Tibial artery (tissue), 4 donors: ENCODE measurements at regions not wholly inside any gene's neighbourhood (a gene's known extent, or its start where the extent isn't known, plus 50 kb on each side); places are given as distances from the start of the nearest gene placed in this dataset.

Experiments
- DNase-seq, 2 donors: peaks; one replicate each; pipeline ENCODE4 v3.0.0-alpha.2; 2019
- H3K27ac ChIP-seq, 2 donors: fragments of 200-600 bp; sonication (generic) in 1 of 2; 1 replicate in 1 of 2; 2 replicates in 1 of 2; pipeline ENCODE4 v1.5.1; 2018 to 2019; ENCODE audit warnings: mild to moderate bottlenecking in 1 of 2
- H3K27me3 ChIP-seq, 2 donors: fragments of 200-600 bp; sonication (generic) in 1 of 2; one replicate each; pipeline versions ENCODE4 v1.5.1 to v1.6.0; 2016 to 2019
- H3K36me3 ChIP-seq, 3 donors: fragments of 200-600 bp; sonication (generic) in 2 of 3; one replicate each; pipeline ENCODE4 v1.5.1; 2016 to 2019; ENCODE audit warnings: mild to moderate bottlenecking in 2 of 3
- H3K4me1 ChIP-seq, 4 donors: fragments of 200-600 bp; sonication (generic) in 2 of 4; 1 replicate in 3 of 4; 2 replicates in 1 of 4; pipeline ENCODE4 v1.5.1; 2016 to 2019
- H3K4me3 ChIP-seq, 2 donors: fragments of 200-600 bp; sonication (generic) in 1 of 2; 1 replicate in 1 of 2; 2 replicates in 1 of 2; pipeline ENCODE4 v1.5.1; 2018 to 2019; ENCODE audit warnings: mild to moderate bottlenecking in 2 of 2
- H3K9me3 ChIP-seq, 3 donors: fragments of 200-600 bp; sonication (generic) in 1 of 3; one replicate each; pipeline ENCODE4 v1.5.1; 2016 to 2019
- CTCF ChIP-seq, 2 experiments: fragments of 200-600 bp in 1 of 2; fragments of 450-650 bp in 1 of 2; IDR thresholded peaks; one replicate each; pipeline ENCODE4 v1.5.1; 2017 to 2019; ENCODE audit warnings: antibody characterized with exemption in 2 of 2, mild to moderate bottlenecking in 1 of 2, moderate library complexity in 1 of 2
- intact Hi-C: fragments of 100-400 bp; cut with DNase I; formaldehyde crosslinking; loops from one replicate; pipeline ENCODE4 v1.15.0; 2023; ENCODE audit warnings: low total_unique reads

- H3K27me3 ChIP-seq, result no peaks in the 10 kb centered on the region
- no peak overlapping the region for H3K4me3 ChIP-seq
- no peak for DNase-seq
- TF ChIP-seq CTCF (IDR thresholded peaks at IDR 0.05), result no peak
- no peak overlapping the region for H3K27ac ChIP-seq
- intact Hi-C loops, result no loop called here
- H3K36me3 ChIP-seq, result no peaks in the 10 kb centered on the region
- H3K4me1 ChIP-seq, result no peaks in the 10 kb centered on the region
- no peaks in the 10 kb centered on the region for H3K9me3 ChIP-seq
These were observed 477.5 kb downstream of the SLITRK6 start for GRCh38 chr13:85321734-85322133.

GRCh38 chr13:85317781-85318180 lies 481.4 kb downstream of the SLITRK6 start:
- no peaks in the 10 kb centered on the region for H3K27me3 ChIP-seq
- H3K4me3 ChIP-seq, result no peak overlapping the region
- intact Hi-C loops, result no loop called here
- no peaks in the 10 kb centered on the region for H3K9me3 ChIP-seq
- DNase-seq, result no peak
- H3K4me1 ChIP-seq, result no peaks in the 10 kb centered on the region
- TF ChIP-seq CTCF (IDR thresholded peaks at IDR 0.05), result no peak
- H3K36me3 ChIP-seq, result no peaks in the 10 kb centered on the region
- no peak overlapping the region for H3K27ac ChIP-seq

- DNase-seq, result no peak
- intact Hi-C loops, result no loop called here
- no peaks in the 10 kb centered on the region for H3K9me3 ChIP-seq
- H3K4me1 ChIP-seq, result no peaks in the 10 kb centered on the region
- H3K27ac ChIP-seq, result no peak overlapping the region
- TF ChIP-seq CTCF (IDR thresholded peaks at IDR 0.05), result no peak
- no peaks in the 10 kb centered on the region for H3K27me3 ChIP-seq
- H3K4me3 ChIP-seq, result no peak overlapping the region
- H3K36me3 ChIP-seq, result no peaks in the 10 kb centered on the region
These were observed 482.7 kb downstream of the SLITRK6 start for GRCh38 chr13:85316506-85317025.

- H3K4me1 ChIP-seq, result no peaks in the 10 kb centered on the region
- no peaks in the 10 kb centered on the region for H3K36me3 ChIP-seq
- no peaks in the 10 kb centered on the region for H3K9me3 ChIP-seq
- no peaks in the 10 kb centered on the region for H3K27me3 ChIP-seq
- intact Hi-C loops, result no loop called here
- no peak overlapping the region for H3K4me3 ChIP-seq
- DNase-seq, result no peak
- no peak overlapping the region for H3K27ac ChIP-seq
- TF ChIP-seq CTCF (IDR thresholded peaks at IDR 0.05), result no peak
These were observed 484.5 kb downstream of the SLITRK6 start for GRCh38 chr13:85314686-85315085.

GRCh38 chr13:85313761-85314503 lies 485.3 kb downstream of the SLITRK6 start:
- Histone ChIP-seq H3K36me3 (no peaks in the 10 kb centered on the region), H3K27ac (no peak overlapping the region), H3K9me3 (no peaks in the 10 kb centered on the region), H3K4me1 (no peaks in the 10 kb centered on the region), H3K27me3 (no peaks in the 10 kb centered on the region), H3K4me3 (no peak overlapping the region)
- intact Hi-C loops, result no loop called here
- no peak for DNase-seq
- TF ChIP-seq CTCF (IDR thresholded peaks at IDR 0.05), result no peak
